Subcutaneous abdominal adipose tissue (tissue), 5 donors: ENCODE measurements at regions not wholly inside any gene's neighbourhood (a gene's known extent, or its start where the extent isn't known, plus 50 kb on each side); places are given as distances from the start of the nearest gene placed in this dataset.
"Not testable (repeated sequence)": the region's sequence is repeated elsewhere in the genome, so short reads cannot be mapped to it uniquely, and the experiment has no call there.

Experiments used
- H3K27ac ChIP-seq: one replicate; pipeline ENCODE4 v1.7.0; 2013; ENCODE audit warnings: low read depth, mild to moderate bottlenecking, inconsistent platforms, low read length, moderate library complexity
- H3K27me3 ChIP-seq, 5 donors: one replicate each; pipeline ENCODE4 v1.7.0; 2013; ENCODE audit warnings: low read length in 5 of 5, inconsistent platforms in 1 of 5; ENCODE audit not compliant: control insufficient read depth in 5 of 5, insufficient read depth in 4 of 5
- H3K36me3 ChIP-seq, 5 donors: one replicate each; pipeline ENCODE4 v1.7.0; 2013; ENCODE audit warnings: low read length in 5 of 5; ENCODE audit not compliant: control insufficient read depth in 5 of 5, insufficient read depth in 5 of 5
- H3K4me1 ChIP-seq, 5 donors: one replicate each; pipeline ENCODE4 v1.7.0; 2013; ENCODE audit warnings: low read length in 5 of 5, mild to moderate bottlenecking in 3 of 5, moderate library complexity in 1 of 5; ENCODE audit not compliant: control insufficient read depth in 5 of 5, insufficient read depth in 5 of 5
- H3K4me3 ChIP-seq, 5 donors: one replicate each; pipeline ENCODE4 v1.7.0; 2013; ENCODE audit warnings: low read length in 5 of 5, low read depth in 1 of 5
- H3K9ac ChIP-seq, 5 donors: one replicate each; pipeline ENCODE4 v1.7.0; 2013; ENCODE audit warnings: low read length in 5 of 5, mild to moderate bottlenecking in 4 of 5, moderate library complexity in 3 of 5
- H3K9me3 ChIP-seq, 5 donors: one replicate each; pipeline ENCODE4 v1.7.0; 2013; ENCODE audit warnings: low read length in 5 of 5; ENCODE audit not compliant: control insufficient read depth in 5 of 5
- donor health status: healthy.
- donor health status: healthy.
- donor health status: healthy.
- donor health status: healthy.
- donor health status: healthy.

GRCh38 chr12:25366122-25366521 is 115.4 kb upstream of the KRAS start:
- Histone ChIP-seq H3K27ac (no peak overlapping the region), H3K9ac (no peak overlapping the region), H3K36me3 (no peaks in the 10 kb centered on the region), H3K4me3 (no peak overlapping the region), H3K4me1 (no peaks in the 10 kb centered on the region), H3K9me3 (no peaks in the 10 kb centered on the region), H3K27me3 (no peaks in the 10 kb centered on the region)

DNA sequence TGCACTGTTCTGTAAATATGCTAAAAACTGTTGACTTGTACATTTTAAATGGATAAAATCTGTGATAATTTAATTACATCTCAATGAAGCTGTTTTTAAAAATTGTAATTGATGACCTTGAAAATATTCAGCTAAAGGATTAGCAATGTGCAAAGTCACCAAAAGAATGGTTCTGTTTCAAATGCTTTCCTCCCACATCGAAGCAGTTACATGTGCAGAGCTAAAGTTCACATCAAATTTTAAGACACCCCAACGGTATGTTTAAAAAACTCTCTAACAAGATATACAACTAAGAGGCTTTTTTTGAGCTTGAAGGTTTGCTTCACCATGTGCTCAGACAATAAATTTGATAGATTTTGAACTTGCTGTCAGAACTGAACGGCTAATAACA is 114.6 kb upstream of the KRAS start:
- H3K36me3 ChIP-seq, result no peaks in the 10 kb centered on the region
- no peaks in the 10 kb centered on the region for H3K9me3 ChIP-seq
- H3K4me1 ChIP-seq, result no peaks in the 10 kb centered on the region
- no peak overlapping the region for H3K9ac ChIP-seq
- no peak overlapping the region for H3K27ac ChIP-seq
- no peak overlapping the region for H3K4me3 ChIP-seq
- no peaks in the 10 kb centered on the region for H3K27me3 ChIP-seq

DNA sequence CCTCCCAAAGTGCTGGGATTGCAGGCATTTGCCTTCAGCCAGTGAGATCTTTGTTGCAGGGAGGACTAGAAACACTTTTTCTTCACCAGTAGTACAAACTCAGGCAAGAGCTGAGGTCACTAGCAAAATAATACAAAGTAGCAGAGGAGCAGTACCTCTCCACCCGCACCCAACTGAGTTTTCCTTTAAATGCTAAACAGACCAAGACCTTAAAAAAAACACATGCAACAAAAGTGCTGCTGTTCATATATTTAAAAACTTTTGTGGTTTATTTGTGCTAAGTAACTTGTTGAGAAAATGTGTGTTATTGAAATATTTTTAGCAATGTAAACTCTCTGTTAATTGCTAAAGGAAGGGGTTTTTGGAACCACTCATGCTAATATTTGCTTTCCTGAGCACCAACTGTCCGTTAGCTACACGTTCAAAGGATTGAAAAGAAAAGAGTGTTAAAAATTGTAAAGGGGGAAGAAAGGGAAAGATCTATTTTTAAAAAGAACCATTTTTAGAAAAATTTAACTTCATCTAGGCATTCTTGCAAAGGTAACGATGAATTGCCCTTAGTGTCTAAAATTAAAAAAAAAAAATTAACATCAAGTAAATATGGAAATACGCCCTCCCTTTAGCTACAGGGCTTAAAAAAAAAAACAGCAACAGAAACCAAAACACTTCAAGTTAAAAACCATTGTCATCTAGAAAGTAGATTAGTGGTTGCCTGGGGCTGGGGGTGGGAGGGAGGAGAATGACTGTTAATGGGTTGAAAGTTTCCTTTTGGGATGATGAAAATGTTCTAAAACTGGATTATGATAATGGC is 114.0 kb upstream of the KRAS start:
- no peaks in the 10 kb centered on the region for H3K9me3 ChIP-seq
- H3K4me3 ChIP-seq, result no peak overlapping the region
- no peaks in the 10 kb centered on the region for H3K36me3 ChIP-seq
- H3K4me1 ChIP-seq, result no peaks in the 10 kb centered on the region
- H3K9ac ChIP-seq, result no peak overlapping the region
- no peak overlapping the region for H3K27ac ChIP-seq
- no peaks in the 10 kb centered on the region for H3K27me3 ChIP-seq

DNA sequence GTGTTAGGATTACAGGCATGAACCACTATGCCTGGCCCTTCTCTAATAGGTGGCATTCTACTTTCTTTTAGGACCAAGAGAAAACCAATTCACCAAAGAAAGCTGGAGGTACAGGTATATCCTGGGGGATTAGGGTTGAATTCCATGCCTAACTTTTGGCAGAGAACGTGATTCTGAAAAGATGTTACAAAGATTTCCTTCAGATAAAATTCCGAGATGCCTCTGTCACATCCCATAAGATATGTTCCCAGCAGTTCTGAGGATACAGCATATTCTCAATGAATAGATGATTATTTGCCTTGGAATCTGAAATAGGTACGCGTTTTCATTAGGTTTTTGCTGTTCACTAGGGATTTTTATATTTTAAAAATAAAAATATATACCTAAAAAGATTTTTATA is 111.9 kb upstream of the KRAS start:
- Histone ChIP-seq H3K4me1 (no peaks in the 10 kb centered on the region), H3K4me3 (no peak overlapping the region), H3K9ac (no peak overlapping the region), H3K36me3 (no peaks in the 10 kb centered on the region), H3K27ac (no peak overlapping the region), H3K27me3 (no peaks in the 10 kb centered on the region), H3K9me3 (no peaks in the 10 kb centered on the region)

- Histone ChIP-seq H3K4me3 (no peak overlapping the region), H3K9me3 (no peaks in the 10 kb centered on the region), H3K4me1 (no peaks in the 10 kb centered on the region), H3K9ac (no peak overlapping the region), H3K27ac (no peak overlapping the region), H3K36me3 (no peaks in the 10 kb centered on the region), H3K27me3 (no peaks in the 10 kb centered on the region)
Measured at GRCh38 chr12:25361511-25361910, 110.8 kb upstream of the KRAS start.

GRCh38 chr12:25357595-25357994 is 106.9 kb upstream of the KRAS start:
- Histone ChIP-seq H3K9ac (no peak overlapping the region), H3K27ac (no peak overlapping the region), H3K27me3 (no peaks in the 10 kb centered on the region), H3K4me3 (no peak overlapping the region), H3K36me3 (no peaks in the 10 kb centered on the region), H3K4me1 (no peaks in the 10 kb centered on the region), H3K9me3 (no peaks in the 10 kb centered on the region)

DNA sequence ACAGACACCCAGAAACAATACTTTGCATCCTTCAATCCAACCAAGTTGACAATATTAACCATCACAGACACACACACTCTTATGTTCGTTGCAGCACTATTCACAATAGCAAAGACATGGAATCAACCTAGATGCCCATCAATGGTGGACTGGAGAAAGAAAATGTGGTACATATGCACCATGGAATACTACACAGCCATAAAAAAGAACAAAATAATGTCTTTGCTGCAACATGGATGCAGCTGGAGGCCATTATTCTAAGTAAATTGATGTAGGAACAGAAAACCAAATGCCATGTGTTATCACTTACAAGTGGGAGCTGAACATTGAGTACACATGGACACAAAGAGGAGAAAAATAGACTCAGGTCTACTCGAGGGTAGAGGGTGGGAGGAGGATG is 102.2 kb upstream of the KRAS start:
- not testable (repeated sequence) for H3K27me3 ChIP-seq, H3K9ac ChIP-seq, H3K9me3 ChIP-seq, H3K4me1 ChIP-seq, H3K36me3 ChIP-seq, H3K27ac ChIP-seq, H3K4me3 ChIP-seq

- no peak overlapping the region for H3K4me3 ChIP-seq
- no peaks in the 10 kb centered on the region for H3K27me3 ChIP-seq
- H3K36me3 ChIP-seq, result no peaks in the 10 kb centered on the region
- H3K27ac ChIP-seq, result no peak overlapping the region
- no peak overlapping the region for H3K9ac ChIP-seq
- H3K9me3 ChIP-seq, result no peaks in the 10 kb centered on the region
- H3K4me1 ChIP-seq, result no peaks in the 10 kb centered on the region
Measured at GRCh38 chr12:25352083-25352918, 101.6 kb upstream of the KRAS start.

DNA sequence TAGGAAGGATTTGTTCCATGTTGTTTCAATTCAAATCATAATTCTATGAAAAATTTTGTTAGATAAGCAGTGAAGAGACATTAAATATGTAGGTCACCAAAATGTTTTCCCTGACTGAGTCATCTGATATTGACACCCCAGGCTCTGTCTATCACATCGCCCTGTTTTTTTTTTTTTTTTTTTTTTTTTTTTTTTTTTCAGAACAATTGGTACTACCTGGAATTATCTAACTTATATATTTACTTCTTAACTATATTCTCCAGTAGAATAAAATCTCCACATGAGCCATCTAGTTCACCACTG is 97.8 kb upstream of the KRAS start:
- Histone ChIP-seq H3K9ac (no peak overlapping the region), H3K27me3 (no peaks in the 10 kb centered on the region), H3K9me3 (no peaks in the 10 kb centered on the region), H3K27ac (no peak overlapping the region), H3K36me3 (no peaks in the 10 kb centered on the region), H3K4me1 (no peaks in the 10 kb centered on the region), H3K4me3 (no peak overlapping the region)

- no peak overlapping the region for H3K27ac ChIP-seq
Measured at GRCh38 chr12:25347716-25348592, 97.2 kb upstream of the KRAS start.

More at GRCh38 chr12:25347716-25348592, 97.2 kb upstream of the KRAS start:
- no peak overlapping the region for H3K9ac ChIP-seq
- H3K36me3 ChIP-seq, result no peaks in the 10 kb centered on the region
- H3K4me1 ChIP-seq, result no peaks in the 10 kb centered on the region
- no peaks in the 10 kb centered on the region for H3K9me3 ChIP-seq
- no peaks in the 10 kb centered on the region for H3K27me3 ChIP-seq
- no peak overlapping the region for H3K4me3 ChIP-seq
